ENCODE measurements at regions not wholly inside any gene's neighbourhood (a gene's known extent, or its start where the extent isn't known, plus 50 kb on each side); places are given as distances from the start of the nearest gene placed in this dataset.

- TF ChIP-seq CTCF (conservative IDR thresholded peaks at IDR 0.05; ENCODE audit: low read length) (no peak), EZH2phosphoT487 (IDR thresholded peaks at IDR 0.05; ENCODE audit: borderline replicate concordance, low read depth, low read length) (no peak)
Measured at GRCh38 chr7:106740806-106741205, 79.8 kb upstream of the CCDC71L start.
